Tibial nerve (tissue), 4 donors: ENCODE measurements at regions not wholly inside any gene's neighbourhood (a gene's known extent, or its start where the extent isn't known, plus 50 kb on each side); places are given as distances from the start of the nearest gene placed in this dataset.

ENCODE experiments used
- DNase-seq, 2 donors: peaks; one replicate each; pipeline ENCODE4 v3.0.0-alpha.2; 2019; ENCODE audit warnings: low spot score in 2 of 2
- H3K27ac ChIP-seq, 4 donors: fragments of 200-600 bp; sonication (generic) in 3 of 4; one replicate each; pipeline ENCODE4 v1.5.1; 2017 to 2019; ENCODE audit warnings: mild to moderate bottlenecking in 1 of 4
- H3K27me3 ChIP-seq, 2 donors: fragments of 200-600 bp; sonication (generic) in 1 of 2; one replicate each; pipeline versions ENCODE4 v1.5.1 to v1.6.0; 2017 to 2019
- H3K36me3 ChIP-seq, 3 donors: fragments of 200-600 bp; sonication (generic); one replicate each; pipeline ENCODE4 v1.5.1; 2018 to 2019
- H3K4me1 ChIP-seq, 4 donors: fragments of 200-600 bp; sonication (generic) in 3 of 4; one replicate each; pipeline ENCODE4 v1.5.1; 2017 to 2019
- H3K4me3 ChIP-seq, 4 donors: fragments of 200-600 bp; sonication (generic) in 3 of 4; one replicate each; pipeline ENCODE4 v1.5.1; 2017 to 2019; ENCODE audit warnings: mild to moderate bottlenecking in 1 of 4, moderate library complexity in 1 of 4
- H3K9me3 ChIP-seq, 4 donors: fragments of 200-600 bp; sonication (generic) in 3 of 4; one replicate each; pipeline ENCODE4 v1.5.1; 2017 to 2019
- CTCF ChIP-seq, 5 experiments: fragments of 200-600 bp in 3 of 5; fragments of 450-650 bp in 2 of 5; sonication (generic) in 3 of 5; IDR thresholded peaks; one replicate each; pipeline ENCODE4 v1.5.1; 2016 to 2019; ENCODE audit warnings: antibody characterized with exemption in 5 of 5, mild to moderate bottlenecking in 3 of 5, moderate library complexity in 2 of 5
- EP300 ChIP-seq, 2 donors: sonication (generic); formaldehyde crosslinking; IDR thresholded peaks; one replicate each; pipeline ENCODE4 v1.6.1; 2017; ENCODE audit warnings: antibody characterized with exemption in 2 of 2, mild to moderate bottlenecking in 1 of 2
- POLR2A ChIP-seq, 2 donors: fragments of 450-650 bp; IDR thresholded peaks; one replicate each; pipeline ENCODE4 v1.6.1; 2017; ENCODE audit warnings: antibody characterized with exemption in 2 of 2, mild to moderate bottlenecking in 2 of 2, moderate library complexity in 2 of 2
- WGBS, 2 donors: methylation state at CpG; one replicate each; pipeline ENCODE4 v1.1.5; 2018; 5-methylcytosine and 5-hydroxymethylcytosine counted together

DNA sequence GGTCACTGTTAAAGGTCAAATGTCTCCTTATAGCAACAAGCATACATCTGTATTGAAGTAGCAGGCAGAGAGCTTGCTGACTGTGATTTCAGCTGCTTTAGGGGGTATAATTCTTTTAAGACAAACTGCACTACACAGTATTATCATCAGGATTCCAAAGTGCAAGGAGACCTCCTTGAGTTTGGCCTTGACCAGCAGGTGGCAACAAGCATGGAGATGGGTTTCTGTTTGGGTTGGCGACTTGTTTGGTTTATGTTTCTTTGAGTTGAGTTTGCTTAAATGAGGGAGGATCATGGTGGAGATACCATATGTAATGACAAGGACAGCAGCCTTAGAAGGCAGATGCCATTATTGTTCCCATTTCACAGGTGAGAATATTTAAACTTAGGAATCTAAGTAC is 681.0 kb upstream of the ID2 start:
- Histone ChIP-seq H3K9me3 (no peaks in the 10 kb centered on the region), H3K4me3 (no peak overlapping the region), H3K27ac (no peak overlapping the region), H3K36me3 (no peaks in the 10 kb centered on the region), H3K27me3 (no peaks in the 10 kb centered on the region), H3K4me1 (peaks cover 0 to 16% (median 0%) of the 10 kb centered on the region in 4 donors)
- TF ChIP-seq CTCF (IDR thresholded peaks at IDR 0.05) = no peak
- no peak for TF ChIP-seq EP300 (IDR thresholded peaks at IDR 0.05)
- TF ChIP-seq POLR2A (IDR thresholded peaks at IDR 0.05) = no peak
- no peak for DNase-seq
- 100% methylated on average over 1 of the region's 1 CpG for WGBS, 2 donors

- H3K27me3 ChIP-seq = no peaks in the 10 kb centered on the region
- no peaks in the 10 kb centered on the region for H3K36me3 ChIP-seq
- peak overlapping the region in 2 of 4 donors; percentile 21 to 64 for H3K27ac ChIP-seq
- no peaks in the 10 kb centered on the region for H3K9me3 ChIP-seq
- peaks cover 0 to 16% (median 0%) of the 10 kb centered on the region in 4 donors for H3K4me1 ChIP-seq
- TF ChIP-seq EP300 (IDR thresholded peaks at IDR 0.05) (no peak), POLR2A (IDR thresholded peaks at IDR 0.05) (no peak), CTCF (IDR thresholded peaks at IDR 0.05) (no peak)
- WGBS, 2 donors = 80 to 85% methylated on average over 8 of the region's 8 CpGs
- H3K4me3 ChIP-seq = no peak overlapping the region
- DNase-seq = no peak
Measured at GRCh38 chr2:8002765-8003393, 679.0 kb upstream of the ID2 start.

- H3K27ac ChIP-seq = peak overlapping the region in 2 of 4 donors; percentile 21 to 64
- peak; percentile 32 to 65 for DNase-seq
- WGBS, 2 donors = 56 to 62% methylated on average over 13 of the region's 13 CpGs
Measured at GRCh38 chr2:8003462-8004075, 678.3 kb upstream of the ID2 start.

DNA sequence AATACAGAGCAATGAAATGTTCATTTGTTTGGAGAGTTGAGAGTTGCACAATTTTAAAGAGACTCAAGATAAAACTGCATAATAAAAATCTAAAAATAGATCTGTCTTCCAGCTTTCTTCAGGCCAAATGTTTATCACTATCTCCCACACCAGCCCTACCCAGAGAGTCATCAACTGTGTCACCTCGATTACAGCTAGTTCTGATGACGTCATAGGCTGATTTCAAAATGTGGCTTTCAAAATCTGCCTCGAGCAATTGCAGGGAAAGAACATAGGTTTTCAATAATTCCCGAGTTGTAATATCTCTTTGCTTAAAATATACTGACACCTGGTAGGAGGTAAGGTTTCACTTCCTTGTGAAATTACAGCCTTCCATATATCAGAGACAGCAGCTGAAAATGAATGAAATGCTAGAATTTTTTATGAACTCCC is 677.6 kb upstream of the ID2 start:
- Histone ChIP-seq H3K27me3 (no peaks in the 10 kb centered on the region), H3K9me3 (no peaks in the 10 kb centered on the region), H3K4me3 (no peak overlapping the region), H3K4me1 (peaks cover 0 to 16% (median 0%) of the 10 kb centered on the region in 4 donors), H3K36me3 (no peaks in the 10 kb centered on the region), H3K27ac (peak overlapping the region in 3 of 4 donors; percentile 23 to 69 (median 46))
- no peak for TF ChIP-seq POLR2A (IDR thresholded peaks at IDR 0.05)
- no peak for TF ChIP-seq CTCF (IDR thresholded peaks at IDR 0.05)
- peak in 1 of 2 donors; percentile 78 for TF ChIP-seq EP300 (IDR thresholded peaks at IDR 0.05)
- 17 to 23% methylated on average over 4 of the region's 4 CpGs for WGBS, 2 donors
- peak in 1 of 2 donors; percentile 74 for DNase-seq

More at GRCh38 chr2:8003462-8004075, 678.3 kb upstream of the ID2 start:
- Histone ChIP-seq H3K9me3 (no peaks in the 10 kb centered on the region), H3K27me3 (no peaks in the 10 kb centered on the region), H3K36me3 (no peaks in the 10 kb centered on the region), H3K4me1 (peaks cover 0 to 16% (median 0%) of the 10 kb centered on the region in 4 donors), H3K4me3 (no peak overlapping the region)
- TF ChIP-seq CTCF (IDR thresholded peaks at IDR 0.05) (no peak), EP300 (IDR thresholded peaks at IDR 0.05) (peak in 1 of 2 donors; percentile 29)

GRCh38 chr2:8006181-8006580 is 675.7 kb upstream of the ID2 start:
- H3K4me1 ChIP-seq = peaks cover 0 to 16% (median 0%) of the 10 kb centered on the region in 4 donors
- TF ChIP-seq EP300 (IDR thresholded peaks at IDR 0.05) (no peak), CTCF (IDR thresholded peaks at IDR 0.05) (no peak), POLR2A (IDR thresholded peaks at IDR 0.05) (no peak)
- H3K4me3 ChIP-seq = no peak overlapping the region
- DNase-seq = no peak
- H3K9me3 ChIP-seq = no peaks in the 10 kb centered on the region
- H3K27me3 ChIP-seq = no peaks in the 10 kb centered on the region
- no peaks in the 10 kb centered on the region for H3K36me3 ChIP-seq
- H3K27ac ChIP-seq = no peak overlapping the region
